ENCODE measurements at regions not wholly inside any gene's neighbourhood (a gene's known extent, or its start where the extent isn't known, plus 50 kb on each side); places are given as distances from the start of the nearest gene placed in this dataset.

DNA sequence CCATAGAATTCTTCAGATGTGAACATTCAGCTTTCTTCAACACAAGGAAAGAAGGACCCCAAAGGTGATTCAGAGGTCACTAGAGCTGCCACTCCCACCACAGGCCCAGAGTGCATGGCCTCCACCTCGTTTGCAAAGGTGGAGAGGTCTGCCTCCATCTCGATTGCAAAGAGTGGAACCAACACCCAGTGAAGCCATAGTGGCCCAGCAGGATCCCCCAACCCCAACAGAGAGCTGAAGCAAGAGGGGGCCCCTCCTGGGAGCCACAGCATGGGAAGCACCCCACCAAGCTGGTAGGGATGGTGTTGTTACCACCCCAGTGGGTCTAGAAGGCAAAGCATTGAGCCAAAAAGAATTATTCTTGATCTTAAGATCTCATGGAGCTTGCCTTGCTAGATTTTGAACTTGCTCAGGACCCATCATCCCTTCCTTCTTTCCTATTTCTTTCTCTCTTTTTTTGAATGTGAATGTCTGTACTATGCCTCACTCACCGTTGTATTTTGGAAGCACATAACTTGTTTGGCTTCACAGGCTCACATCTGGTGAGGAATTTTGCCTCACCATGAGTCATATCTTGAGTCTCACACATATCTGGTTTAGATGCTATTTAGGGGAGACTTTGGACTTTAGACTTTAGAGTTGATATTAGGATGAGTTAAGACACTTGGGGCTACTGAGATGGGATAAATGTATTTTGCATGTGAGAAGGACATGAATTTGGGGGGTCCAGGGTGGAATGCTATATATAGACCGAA is 119.2 kb downstream of the ANKRD60 start:
- no peak for DNase-seq

DNA sequence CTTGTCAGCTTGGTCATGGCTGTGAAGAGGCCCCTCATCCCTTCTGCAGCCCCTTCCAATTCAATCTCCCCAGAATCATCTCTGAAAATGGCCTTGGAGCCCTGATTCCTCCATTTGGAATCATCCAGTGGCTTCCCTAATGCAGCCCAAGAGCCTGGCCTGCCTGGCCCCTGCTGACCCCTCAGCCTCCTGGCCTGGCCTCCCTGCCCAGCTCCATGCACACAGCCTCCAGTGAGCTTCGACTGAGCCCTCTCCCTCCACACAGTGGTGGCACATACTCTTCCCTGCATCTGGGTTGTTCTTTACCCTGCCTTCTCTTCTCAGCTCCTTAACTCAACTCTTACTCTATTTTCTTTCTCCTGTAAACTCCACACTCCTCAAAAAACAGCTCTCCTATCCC is 120.9 kb downstream of the ANKRD60 start:
- no peak for DNase-seq

DNA sequence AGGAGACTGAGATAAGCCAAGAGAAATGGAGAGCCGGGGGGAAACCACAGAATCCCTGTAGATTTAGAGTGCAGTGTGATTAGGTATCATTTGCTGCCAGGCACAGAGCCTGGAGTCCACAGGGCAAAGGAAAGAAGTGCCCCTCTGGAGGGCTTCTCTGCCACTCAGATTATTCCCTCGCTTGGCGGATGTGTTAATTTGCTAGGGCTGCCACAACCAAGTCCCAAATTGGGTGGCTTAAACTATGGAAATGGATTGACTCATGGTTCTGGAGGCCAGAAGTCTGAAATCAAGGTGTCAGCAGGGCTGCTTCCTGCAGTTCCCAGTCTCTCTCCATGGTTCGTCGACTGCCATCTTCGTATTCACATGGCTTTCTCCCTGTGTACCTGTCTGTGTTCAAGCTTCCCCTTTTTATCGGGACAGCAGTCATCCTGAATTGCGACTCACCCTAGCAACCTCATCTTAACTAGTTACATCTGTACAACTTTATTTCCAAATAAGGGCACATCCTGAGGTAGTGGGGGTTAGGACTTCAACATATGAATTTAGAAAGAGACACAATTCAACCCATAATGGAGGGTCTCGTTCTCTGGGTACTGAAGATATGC is 122.2 kb downstream of the ANKRD60 start:
- DNase-seq: no peak

DNA sequence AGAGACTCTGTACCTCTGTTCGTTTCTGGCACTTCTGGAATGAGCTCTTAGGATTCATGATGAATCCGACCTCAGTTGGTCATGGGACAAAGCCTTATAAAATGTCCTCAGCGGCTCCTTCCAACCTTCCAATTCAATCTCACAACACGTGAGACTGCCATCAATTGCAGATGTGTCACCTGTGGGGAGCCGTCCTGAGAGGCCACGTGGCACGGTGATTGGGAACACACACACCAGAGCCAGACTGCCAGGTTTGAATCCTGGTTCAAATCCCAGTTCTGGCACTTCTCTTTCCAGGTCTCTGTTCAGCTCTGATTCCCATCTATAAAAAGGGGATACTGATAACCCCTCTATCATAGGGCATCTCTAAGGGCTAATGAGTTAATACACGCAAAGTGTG is 124.5 kb downstream of the ANKRD60 start:
- no peak for DNase-seq

DNA sequence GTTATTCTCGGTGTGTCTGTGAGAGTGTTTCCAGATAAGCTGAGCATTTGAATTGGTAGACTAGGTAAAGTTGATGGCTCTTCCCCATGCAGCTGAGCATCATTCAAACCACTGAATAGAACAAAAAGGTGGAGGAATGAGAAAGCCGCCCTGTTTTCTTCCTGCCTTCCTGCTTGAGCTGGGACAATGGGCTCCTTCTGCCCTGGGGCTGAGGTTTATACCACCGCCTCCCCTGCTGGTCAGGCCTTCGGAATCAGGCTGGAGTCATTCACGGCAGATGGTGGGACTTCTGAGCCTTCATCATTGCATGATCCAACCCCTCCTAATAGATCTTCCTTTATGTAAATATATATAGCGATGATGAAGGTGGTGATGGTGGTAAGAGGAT is 124.9 kb downstream of the ANKRD60 start:
- no peak for DNase-seq

DNA sequence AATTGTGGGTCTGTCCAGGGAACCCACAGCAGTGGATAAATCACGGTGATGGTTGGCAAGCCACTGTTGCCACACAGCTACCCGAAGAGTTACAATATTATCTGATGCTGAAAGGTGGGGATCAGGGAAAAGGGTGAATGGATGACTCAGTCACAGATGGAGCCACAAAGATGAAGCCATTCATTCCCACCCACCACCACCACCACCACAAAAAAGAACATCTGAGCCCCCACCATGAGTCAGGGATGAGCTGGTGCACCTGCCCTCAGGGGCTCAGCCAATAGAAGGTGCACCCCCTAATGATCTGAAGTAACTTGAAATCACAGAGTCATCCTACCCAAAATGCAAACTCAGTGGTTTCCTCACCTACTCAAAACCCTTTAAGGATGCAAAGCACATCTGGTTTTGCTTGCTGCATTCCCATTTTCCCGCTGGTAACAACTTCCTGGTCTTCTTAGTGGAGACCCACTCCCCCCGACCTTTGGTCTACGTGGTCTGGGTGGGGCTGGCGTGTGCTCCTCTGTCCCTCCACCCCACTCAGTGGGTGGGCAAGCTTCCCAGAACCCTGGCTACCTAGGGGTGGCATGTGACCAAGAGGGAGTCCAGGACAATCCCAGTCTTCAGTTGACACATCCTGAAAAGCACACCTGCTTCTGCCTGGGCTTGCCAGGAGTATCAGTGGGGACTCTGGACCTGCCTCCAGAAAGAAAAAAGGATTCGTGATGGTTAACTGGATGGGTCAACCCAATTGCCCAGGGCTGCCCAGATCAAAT is 125.5 kb downstream of the ANKRD60 start:
- no peak for DNase-seq

DNA sequence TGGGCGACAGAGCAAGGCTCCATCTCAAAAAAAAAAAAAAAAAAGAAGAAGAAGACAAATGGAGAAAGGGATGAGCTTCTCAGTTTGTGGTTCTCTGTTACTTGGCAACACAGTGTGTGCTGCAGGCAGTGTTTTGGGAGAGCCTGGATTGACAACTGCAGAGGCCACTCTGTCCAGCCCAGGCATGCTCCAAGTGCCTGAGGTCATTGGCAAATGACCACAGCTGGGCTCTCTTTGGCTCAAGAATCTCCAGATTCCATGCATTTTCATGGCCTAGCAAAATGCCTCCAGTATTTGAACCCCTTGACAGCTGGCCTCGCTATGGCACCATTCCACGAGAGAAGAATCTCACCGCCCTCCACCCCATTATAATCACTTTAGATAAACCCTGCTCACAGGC is 126.2 kb downstream of the ANKRD60 start:
- DNase-seq: no peak

DNA sequence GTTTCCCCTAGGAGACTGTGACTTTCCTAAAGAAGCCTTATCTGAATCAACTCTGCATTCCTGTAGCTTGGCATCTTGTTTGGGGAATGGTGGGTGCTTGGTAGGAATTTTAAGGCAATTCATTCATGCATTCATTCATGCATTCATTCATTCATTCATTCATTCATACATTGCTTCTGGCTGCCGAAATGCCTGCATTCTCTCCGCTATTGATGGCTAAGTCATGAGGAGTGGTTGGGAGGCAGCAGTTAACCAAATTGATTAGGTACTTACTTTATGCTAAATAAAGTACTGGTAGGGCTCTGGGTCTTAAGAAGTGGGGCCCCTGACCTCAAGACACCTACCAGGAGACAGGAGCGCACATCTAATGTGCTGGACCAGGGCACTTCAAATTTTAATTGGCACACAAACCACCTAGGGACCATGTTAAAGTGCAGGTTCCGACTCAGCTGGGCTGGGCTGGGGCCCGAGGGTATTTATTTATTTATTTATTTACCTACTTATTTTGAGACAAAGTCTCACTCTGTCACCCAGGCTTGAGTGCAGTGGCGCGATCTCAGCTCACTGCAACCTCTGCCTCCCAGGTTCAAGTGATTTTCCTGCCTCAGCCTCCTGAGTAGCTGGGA is 127.6 kb downstream of the ANKRD60 start:
- DNase-seq: no peak

DNA sequence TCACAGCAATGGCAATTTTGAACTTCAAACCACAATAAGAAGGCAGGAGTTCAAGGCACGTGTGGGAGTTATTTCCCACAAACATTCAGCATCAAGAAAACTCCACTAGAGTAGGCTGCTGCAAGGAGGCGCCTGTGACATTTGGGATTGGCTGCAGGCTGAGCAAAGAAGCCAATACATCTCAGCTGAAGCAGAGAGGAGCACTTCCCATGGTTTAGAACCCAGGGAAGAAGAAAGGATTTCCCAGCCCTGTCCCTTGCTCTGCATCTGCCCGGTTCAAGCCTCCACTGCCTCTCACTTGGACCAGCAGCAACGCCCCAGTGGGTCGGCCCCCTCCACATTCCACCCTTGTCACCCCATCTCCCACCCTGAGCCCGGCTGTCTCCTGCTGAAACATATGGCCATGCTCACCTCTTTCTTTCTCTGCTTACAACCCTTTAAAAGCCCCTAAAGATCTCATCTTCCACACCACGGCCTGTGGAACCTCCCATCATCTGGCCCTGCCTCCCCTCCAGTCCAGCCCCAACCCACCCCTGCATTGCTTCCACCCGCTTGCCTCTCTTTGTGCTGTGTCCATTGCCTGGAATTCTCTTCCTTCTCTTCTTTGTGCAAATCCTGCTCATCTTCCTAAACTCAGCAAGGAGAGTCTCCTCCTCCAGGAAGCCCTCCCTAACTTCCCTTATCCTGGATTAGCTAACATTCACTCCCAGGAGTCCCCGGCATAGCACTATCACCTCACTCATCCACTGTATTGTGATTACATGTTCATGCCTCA is 128.3 kb downstream of the ANKRD60 start:
- no peak for DNase-seq

DNA sequence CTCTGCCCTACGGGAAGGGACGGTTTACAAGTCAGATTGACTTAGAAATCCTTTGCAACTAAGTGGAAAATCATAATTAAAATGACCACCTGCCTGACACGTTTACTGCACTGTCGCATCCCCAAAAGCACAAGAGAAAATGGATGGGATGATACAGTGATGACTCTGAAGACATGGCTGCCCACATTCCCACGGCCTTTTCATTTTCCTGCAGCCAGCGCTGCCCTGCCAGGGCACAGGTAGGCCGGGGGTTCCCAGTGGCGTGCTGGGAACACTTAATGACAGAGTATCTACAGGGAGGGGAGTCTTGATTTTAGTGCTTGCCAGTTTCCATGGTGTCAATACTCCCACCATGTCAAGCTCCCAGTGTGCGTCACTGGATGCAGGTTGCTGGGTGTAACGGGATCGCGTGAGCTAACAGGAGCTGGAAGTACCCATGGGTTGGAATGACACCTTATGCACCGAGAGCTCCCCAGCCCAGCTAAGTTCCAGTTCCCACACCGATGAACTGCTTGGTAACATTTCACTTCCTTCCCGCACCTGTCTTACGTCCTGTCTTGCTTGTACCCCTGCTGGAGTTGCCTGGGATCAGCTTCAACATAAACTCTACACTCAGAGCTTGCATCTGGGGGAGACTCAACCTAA is 129.0 kb downstream of the ANKRD60 start:
- no peak for DNase-seq

DNA sequence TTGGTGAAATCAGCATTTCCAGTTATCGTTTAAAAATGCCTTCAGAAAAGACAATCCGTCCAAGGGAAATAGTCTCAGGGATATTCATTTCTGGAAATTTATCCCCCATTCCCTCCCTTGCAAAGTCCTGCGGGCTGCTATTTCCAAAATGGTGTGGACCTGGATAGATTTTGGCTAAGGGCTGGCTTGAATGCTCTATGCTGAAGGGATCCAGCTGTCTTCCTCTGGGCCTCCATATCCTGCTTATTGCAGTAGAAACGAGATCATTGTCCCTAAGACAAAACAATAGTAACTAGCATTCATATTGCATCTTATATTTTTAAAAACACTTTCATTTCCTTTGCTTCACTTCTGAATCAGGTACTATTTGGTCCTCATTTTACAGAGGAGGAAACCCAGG is 129.9 kb downstream of the ANKRD60 start:
- DNase-seq: no peak

DNA sequence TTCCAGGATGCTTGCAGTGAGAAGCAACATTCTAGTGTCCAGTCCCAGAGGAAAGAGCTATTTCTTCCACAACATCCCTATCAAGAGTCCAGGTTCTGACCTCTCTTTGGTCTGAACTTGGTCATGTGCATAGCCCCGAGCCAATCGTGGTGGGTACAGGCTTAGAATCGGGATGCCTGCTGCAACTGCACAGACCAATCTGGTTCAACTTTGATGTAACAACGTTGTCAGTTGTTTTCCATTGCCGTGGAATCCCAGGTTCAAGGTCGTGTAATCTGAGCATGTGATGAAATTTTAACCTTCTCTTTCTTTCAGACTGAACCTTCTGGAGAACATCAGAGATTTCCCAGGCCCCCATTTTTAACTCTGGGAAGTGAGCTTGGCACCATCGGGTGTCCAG is 130.5 kb downstream of the ANKRD60 start:
- DNase-seq: no peak

DNA sequence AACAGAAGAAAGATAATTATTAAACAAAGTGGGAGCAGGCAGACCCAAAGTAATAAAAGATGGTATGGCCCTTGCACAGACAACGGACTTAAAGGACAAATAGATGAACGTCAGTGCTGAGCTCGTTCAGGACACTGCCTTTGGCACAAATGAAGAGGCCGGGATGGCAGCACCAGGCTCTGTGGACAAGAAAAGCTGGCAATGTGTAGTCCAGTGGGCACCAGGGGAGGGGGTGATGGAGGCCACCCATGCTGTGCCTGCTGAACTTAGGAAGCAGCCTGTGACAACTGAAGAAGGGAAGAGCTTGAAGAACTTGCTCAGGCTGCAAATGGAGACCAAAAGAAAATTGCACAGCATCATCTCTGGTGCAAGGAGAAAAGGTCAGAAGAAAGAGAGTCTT is 131.0 kb downstream of the ANKRD60 start:
- DNase-seq: no peak

DNA sequence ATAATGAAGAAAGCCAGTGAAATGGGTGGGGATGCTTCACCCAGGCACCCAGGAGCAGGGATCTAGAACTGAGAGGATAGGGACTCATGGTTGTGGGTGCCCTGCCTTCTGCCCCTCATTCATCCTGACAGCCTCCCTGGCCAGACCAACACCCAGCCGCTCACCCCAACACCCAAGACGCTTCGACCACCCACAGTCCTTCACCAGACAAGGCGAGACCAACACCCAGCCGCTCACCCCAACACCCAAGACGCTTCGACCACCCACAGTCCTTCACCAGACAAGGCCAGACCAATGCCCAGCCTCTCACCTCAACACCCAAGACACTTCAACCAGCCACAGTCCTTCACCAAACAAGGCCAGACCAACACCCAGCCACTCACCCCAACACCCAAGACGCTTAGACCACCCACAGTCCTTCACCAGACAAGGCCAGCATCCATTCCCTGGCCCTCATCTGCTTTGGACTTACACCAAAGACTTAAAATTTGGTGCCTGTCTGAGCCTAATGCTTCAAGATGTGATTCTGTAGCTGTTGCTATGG is 131.5 kb downstream of the ANKRD60 start:
- no peak for DNase-seq

DNA sequence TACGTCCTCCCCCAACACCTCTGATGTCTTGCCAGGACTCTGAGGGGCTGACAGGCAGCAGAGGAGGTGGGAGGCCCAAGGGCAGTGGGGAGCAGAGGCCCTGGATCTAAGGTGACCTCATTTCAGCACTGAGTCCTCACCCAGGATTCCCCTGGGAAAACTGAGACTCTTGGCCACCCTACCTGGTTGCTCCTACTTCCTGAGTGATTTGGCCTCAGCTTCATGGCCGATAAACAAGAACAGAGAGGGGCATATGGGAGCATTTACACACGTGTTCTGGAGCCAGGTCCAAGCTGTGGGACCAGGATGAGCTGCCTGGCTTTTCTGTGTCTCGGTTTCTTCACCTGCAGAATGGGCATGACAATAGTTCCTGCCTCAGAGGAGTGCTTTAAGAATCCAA is 133.8 kb downstream of the ANKRD60 start:
- no peak for DNase-seq

DNA sequence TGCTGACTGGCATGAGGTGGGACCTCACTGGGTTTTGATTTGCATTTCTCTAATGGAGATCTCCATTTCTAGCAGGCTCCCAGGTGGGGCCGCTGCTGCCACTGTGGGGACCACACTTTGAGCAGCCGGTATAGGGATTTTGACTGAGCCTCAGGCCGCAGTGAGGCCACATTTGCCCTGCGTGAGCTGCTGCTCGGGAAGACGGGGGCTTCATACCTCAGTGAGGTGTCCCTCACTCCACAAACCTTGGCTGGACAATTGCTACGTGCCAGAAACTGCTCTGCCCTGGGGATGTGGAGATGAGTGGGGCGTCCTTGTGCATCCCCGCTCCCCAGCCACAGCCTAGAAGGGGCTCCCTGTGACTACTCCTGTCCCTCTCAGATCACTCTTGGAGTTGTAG is 134.3 kb downstream of the ANKRD60 start:
- no peak for DNase-seq

DNA sequence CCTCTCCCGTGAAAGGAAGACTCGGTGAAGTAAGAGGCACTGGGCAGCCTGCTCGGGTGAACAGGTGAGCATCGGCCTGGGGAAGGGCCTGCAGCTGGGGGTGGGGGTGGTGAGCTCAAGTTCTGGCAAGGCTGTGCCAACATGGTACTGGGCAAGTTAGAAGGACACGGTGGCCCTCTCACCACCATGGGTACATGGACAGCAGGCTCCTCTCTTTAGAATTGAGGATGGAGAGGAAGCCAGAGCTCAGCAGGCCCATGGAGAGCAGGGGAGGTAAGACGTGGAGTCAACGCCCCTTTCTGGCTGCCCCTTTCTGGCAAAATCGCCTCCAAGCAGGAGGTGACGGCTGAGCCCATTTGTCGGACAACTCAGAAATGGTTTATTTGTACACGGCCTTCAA is 135.6 kb downstream of the ANKRD60 start:
- no peak for DNase-seq

DNA sequence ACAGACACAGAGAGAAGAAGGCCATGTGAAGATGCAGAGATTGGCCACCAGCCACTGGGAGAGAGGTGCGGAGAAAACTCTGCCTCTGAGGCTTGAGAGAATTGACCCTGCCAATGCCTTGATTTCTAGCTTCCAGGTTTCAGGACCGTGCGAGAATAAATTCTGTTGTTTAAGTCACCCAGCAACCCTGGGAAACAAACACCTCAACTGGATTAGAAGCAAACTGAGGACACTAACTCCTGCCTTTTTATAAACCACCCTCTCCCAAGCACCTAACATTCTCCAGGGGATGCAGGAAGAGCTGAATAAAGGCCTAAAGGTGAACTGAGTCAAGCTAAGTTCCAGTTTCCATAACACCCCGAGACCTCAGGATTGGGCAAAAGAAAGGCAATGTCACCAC is 136.1 kb downstream of the ANKRD60 start:
- DNase-seq: no peak

DNA sequence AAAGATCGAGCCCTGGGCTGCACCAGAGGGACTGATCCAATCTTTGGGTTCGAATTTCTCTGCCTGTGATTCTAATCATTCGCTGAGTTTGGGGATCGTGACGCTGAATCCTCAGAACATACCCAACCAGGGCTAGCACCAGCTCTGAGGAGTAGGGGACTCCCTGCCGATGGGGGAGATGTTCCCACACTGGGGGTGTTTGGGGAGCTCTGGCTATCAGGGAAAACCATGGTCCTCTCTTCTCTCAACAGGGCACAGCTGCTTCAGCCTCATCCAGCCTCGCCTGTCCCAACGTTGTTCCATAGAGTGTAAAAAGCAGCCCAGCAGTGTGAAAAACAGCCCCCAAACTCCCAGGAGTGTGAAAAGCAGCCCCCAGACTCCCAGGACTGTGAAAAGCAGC is 136.6 kb downstream of the ANKRD60 start:
- DNase-seq: no peak

DNA sequence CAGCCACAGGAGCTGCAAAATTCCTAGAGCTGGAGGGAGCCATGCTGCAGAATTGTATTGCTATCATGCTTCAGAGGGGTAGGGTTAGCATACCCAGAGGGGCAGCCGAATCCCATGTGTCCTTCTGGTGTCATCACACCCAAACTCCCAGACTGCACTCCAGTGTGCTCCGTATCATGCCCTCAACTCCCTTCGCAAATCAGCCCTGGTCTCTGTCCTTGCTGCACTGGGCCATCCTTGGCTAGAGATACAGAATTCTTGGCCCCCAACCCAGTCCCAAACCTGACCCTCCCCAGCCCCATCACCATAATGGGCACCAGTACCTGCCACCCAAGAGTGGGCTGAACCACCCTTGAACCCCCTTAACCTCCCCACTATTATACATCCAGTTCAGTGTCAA is 138.3 kb downstream of the ANKRD60 start:
- DNase-seq: no peak

DNA sequence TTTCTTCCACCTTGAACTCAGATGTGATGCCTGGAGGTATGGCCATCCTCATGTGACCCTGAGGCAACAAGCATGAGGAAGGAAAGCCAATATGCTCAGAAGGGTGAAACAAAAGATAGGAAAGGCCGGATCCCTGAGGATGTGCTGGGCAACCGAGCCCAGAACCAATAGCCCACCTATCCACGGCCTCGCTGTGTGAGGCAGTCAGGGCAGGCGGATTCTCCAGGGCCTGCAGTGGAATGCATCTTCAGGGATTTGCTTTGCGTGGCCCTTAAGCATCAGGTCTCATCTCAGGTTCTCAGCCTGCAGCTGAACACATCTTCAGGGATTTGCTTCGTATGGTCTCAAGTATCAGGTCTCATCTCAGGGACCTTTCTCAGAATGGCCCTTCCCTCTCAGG is 139.8 kb downstream of the ANKRD60 start:
- no peak for DNase-seq

DNA sequence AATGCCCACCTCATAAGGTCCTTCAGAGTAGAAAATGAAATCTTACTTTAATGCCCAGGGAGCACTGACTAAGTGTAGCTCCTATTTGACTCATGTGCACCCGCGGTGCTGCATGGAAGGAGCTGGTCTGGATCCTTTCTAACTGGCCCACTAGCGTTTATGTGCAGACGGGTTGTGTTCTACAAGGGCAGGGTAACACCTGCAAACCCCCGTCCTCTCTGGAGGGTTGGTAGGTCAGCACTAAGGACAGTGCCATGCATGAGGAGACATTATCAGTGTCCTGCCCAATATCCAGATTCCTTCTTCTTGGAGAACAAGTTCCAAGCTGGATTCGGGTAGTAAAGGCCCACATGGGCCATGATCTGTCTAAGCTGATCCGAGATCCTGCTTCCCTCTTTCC is 140.3 kb downstream of the ANKRD60 start:
- no peak for DNase-seq
